HG02852 (cell line): ENCODE measurements at regions not wholly inside any gene's neighbourhood (a gene's known extent, or its start where the extent isn't known, plus 50 kb on each side); places are given as distances from the start of the nearest gene placed in this dataset.

Experiments used
- ATAC-seq: cut with Tn5 transposase; IDR thresholded peaks from one replicate; pipeline ENCODE4 v1.9.1; 2021; ENCODE audit warnings: mild to moderate bottlenecking, moderate library complexity; ENCODE audit not compliant: unreplicated experiment

- ATAC-seq = no peak
Observed at GRCh38 chr3:194832346-194833104, 146.8 kb downstream of the FAM43A start.

DNA sequence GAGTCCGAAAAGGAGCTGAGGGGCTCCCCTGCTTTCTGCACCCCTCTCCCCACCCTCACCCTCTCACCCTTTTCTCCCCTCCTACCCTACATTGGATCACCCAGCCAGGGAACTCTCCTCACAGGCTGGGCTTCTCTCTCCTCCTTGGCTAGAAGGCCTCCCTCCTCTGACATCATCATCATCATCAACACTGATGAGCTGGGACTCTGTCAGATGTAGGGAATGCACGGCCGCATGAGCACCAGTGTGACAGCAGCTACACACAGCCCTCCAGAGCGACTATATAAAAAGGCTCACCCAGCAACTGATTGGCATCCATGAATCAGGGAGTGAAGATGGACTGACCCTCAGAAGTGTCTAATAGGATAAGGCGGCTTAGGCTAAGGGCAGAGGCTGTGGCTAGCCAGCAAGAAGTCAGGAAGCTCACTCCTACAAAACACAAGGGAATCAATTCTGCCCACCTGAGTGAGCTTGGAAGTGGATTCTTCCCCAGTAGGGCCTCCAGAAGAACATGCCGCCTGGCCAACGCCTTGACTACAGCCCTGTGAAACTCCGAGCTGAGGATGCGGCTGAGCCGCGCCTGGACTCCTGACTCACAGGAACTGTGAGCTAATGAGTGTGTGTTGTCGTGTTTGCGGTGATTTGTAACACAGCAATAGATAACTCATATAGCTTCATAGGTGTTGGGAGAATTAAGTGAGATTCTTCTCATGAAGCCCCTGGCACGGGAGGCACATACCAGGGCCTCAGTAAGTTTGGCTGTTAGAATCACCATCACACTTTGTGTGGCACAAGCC lies 147.6 kb downstream of the FAM43A start:
- no peak for ATAC-seq

DNA sequence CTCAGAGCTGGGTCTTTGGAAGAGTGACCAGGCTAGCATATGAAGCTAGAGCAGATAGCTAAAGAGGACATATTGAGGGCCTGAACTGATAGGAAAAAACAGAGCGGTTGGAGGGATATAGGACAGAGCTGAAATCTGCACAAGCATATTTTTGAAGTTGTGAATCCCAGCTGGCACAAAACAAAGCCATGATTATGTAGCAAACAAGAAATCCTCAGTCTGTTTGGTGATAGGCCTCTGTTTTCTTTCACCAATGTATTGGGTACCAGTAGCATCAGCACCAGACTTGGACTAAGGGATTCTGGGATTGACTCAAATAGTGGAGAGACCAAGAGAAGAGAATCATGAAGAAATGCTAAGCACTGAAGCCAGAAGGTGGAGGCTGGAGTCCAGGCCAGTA lies 151.0 kb downstream of the FAM43A start:
- ATAC-seq = no peak

- no peak for ATAC-seq
Observed at GRCh38 chr3:194837457-194838127, 151.9 kb downstream of the FAM43A start.

- no peak for ATAC-seq
Observed at GRCh38 chr3:194838236-194838635, 152.6 kb downstream of the FAM43A start.

- ATAC-seq = no peak
Observed at GRCh38 chr3:194840661-194841514, 155.2 kb downstream of the FAM43A start.

DNA sequence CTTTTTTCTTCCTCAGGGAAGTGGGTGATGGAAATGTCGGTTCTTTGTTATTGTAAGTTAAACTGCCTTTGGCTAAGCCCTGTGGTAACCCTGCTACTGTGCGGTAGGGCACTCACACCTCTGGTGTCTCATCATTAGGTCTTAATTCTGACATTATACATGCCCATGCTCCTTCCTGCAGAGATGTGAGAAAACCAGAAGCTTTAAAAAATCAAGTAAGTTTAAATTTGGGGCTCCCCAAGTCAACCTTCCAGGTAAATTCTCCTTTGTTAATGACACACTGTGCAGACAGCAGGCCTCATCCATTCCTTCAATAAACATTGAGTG lies 155.8 kb downstream of the FAM43A start:
- ATAC-seq = no peak

DNA sequence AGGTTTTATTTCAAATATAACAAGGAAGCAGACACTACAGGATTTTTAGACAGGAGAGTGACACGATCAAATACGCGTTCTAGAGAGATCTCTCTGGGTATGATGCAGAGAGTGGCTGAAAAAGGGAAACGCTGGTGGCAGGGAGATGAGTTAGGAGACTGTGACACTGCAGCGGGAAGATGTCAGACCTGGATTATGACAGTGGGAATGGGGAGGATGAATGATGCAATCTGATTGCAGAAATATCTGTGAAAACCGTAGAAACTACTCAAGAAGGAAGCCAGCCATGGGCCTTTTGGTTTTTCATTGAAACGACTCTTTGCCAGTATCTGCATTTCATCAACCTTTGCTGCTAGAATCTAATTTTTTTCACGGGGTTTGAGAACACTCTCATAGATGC lies 157.9 kb downstream of the FAM43A start:
- no peak for ATAC-seq

GRCh38 chr3:194844046-194844445 lies 158.4 kb downstream of the FAM43A start:
- no peak for ATAC-seq

- no peak for ATAC-seq
Observed at GRCh38 chr3:194849166-194849875, 163.6 kb downstream of the FAM43A start.

GRCh38 chr3:194851254-194851653 lies 165.6 kb downstream of the FAM43A start:
- ATAC-seq = no peak

- no peak for ATAC-seq
Observed at GRCh38 chr3:194851941-194852340, 166.3 kb downstream of the FAM43A start.

- ATAC-seq = no peak
Observed at GRCh38 chr3:194852345-194852744, 166.7 kb downstream of the FAM43A start.

- ATAC-seq = no peak
Observed at GRCh38 chr3:194852831-194853508, 167.3 kb downstream of the FAM43A start.

DNA sequence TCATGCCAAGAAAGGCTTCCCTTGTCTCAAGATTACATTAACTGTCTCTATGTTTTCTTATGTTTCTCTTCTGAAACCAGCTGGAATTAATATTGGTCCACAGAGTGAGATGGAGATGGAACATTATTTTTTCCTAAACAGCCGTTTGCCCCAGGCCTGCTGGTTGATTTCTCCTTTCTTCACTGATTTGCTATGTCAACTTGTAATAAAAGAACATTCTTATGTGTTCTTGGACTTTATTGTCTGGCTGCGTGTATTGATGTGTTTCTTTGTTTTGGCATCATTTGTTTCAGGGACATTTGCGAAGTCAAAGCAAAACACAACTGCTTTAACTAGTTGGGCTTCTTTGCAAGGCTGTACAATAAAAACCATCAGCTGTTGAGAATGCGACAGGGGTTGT lies 168.5 kb downstream of the FAM43A start:
- ATAC-seq = no peak

GRCh38 chr3:194854659-194855390 lies 169.1 kb downstream of the FAM43A start:
- ATAC-seq = no peak

DNA sequence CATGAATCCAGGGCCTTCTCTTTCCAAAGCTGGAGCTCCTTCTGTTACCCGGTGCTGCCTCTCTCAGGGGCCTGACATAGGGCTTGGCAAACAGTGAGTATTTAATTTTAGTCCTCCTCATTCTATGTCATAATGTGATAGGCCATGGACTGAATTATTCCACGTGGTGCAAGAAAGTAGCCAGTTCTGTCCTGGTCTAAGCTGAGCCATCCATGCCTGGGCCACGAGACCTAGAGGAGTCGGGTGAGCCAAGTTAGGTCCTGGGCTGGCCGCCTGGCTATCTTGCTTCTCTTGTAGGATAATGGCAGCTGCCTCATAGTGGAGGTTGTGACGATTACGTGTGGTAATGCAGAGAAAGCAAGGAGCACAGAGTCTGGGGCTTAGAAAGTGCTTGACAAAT lies 170.6 kb downstream of the FAM43A start:
- ATAC-seq = no peak

DNA sequence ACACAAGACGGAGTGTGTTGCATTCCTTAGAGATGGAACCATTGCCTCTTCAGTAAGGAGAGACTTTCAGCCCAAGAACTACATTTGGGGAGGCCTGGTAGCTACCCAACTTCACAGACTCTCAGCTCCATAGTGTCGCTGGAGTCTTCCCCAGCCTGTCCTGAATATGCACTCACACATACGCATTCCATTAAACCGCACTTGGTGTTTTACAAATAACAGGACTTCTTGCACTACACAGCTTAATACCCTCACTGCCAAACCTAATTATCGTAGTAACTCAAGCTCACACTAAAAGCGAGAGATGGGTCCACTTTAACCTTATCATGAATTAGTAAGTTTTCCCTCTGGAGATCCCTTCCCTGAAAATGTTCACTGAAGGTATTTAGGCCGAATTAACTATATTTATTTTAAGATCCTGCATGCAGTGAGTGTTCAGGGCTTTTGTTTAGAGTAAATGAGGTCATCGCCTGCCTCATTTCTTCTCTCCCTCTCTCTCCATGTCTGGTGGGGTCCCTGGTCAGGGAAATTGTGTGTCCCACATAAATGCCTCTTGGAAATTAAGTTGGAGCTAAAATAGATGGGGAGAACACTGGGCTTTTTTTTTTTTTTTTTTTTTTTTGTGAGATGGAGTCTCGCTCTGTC lies 171.9 kb downstream of the FAM43A start:
- no peak for ATAC-seq

- no peak for ATAC-seq
Observed at GRCh38 chr3:194858382-194858781, 172.7 kb downstream of the FAM43A start.
